22Rv1 (cell line): ENCODE measurements at regions not wholly inside any gene's neighbourhood (a gene's known extent, or its start where the extent isn't known, plus 50 kb on each side); places are given as distances from the start of the nearest gene placed in this dataset.

ENCODE experiments used
- CTCF ChIP-seq: fragments of 450-650 bp; IDR thresholded peaks from 2 replicates; pipeline ENCODE4 v1.5.1; 2017; ENCODE audit warnings: mild to moderate bottlenecking
- ZFX ChIP-seq: fragments of 450-650 bp; IDR thresholded peaks from 2 replicates; pipeline ENCODE4 v1.6.1; 2017; ENCODE audit warnings: antibody characterized with exemption, borderline replicate concordance

DNA sequence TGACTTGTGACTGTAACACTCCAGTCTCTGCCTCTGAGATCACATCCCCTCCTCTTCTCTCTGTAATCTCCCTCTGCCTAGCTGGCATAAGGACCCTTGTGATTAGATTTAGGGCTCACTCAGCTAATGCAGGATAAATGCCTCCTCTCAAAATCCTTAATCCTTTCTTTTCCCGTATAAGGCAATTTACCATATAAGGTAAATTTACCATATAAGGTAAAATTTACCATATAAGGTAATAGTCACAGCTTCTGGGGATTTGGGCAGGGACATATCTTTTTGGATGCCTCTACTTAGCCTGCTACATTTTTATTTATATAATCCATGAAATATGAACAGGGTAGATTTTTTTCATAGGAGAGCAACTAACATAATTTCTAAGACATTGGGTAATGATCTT lies 318.0 kb upstream of the PUM3 start:
- TF ChIP-seq CTCF (no peak), ZFX (no peak)
